AG09309 (cell line): ENCODE measurements at regions not wholly inside any gene's neighbourhood (a gene's known extent, or its start where the extent isn't known, plus 50 kb on each side); places are given as distances from the start of the nearest gene placed in this dataset.
"Not testable (repeated sequence)": the region's sequence is repeated elsewhere in the genome, so short reads cannot be mapped to it uniquely, and the experiment has no call there.

Experiments
- DNase-seq: peaks from one replicate; pipeline ENCODE4 v3.0.0-alpha.2; 2010; ENCODE audit warnings: low read depth
- H3K4me3 ChIP-seq: 2 replicates; pipeline ENCODE4 v1.5.1; 2011; ENCODE audit warnings: mild to moderate bottlenecking, low read depth, low read length, moderate library complexity; ENCODE audit not compliant: control insufficient read depth
- CTCF ChIP-seq: IDR thresholded peaks from 2 replicates; pipeline ENCODE4 v1.5.1; 2011; ENCODE audit warnings: mild to moderate bottlenecking, low read depth, low read length, inconsistent platforms; ENCODE audit not compliant: insufficient read depth, control insufficient read depth; ENCODE audit errors: missing control alignments

GRCh38 chrX:12060489-12061260 lies 77.6 kb upstream of the FRMPD4 start:
- TF ChIP-seq CTCF: no peak
- DNase-seq: no peak

GRCh38 chrX:12065251-12065650 lies 73.0 kb upstream of the FRMPD4 start:
- H3K4me3 ChIP-seq: no peak overlapping the region
- DNase-seq: no peak
- TF ChIP-seq CTCF: no peak

More at GRCh38 chrX:12060489-12061260, 77.6 kb upstream of the FRMPD4 start:
- H3K4me3 ChIP-seq: no peak overlapping the region

GRCh38 chrX:12076046-12076445 lies 62.2 kb upstream of the FRMPD4 start:
- no peak overlapping the region for H3K4me3 ChIP-seq
- TF ChIP-seq CTCF: peak; percentile 16
- no peak for DNase-seq

GRCh38 chrX:12080265-12080664 lies 58.0 kb upstream of the FRMPD4 start:
- no peak overlapping the region for H3K4me3 ChIP-seq
- peak; percentile 16 for DNase-seq
- peak; percentile 51 for TF ChIP-seq CTCF

- H3K4me3 ChIP-seq, DNase-seq: not testable (repeated sequence)
These were observed 55.3 kb upstream of the FRMPD4 start for GRCh38 chrX:12082959-12083358.
